Esophagus squamous epithelium (tissue), 4 donors: ENCODE measurements at regions not wholly inside any gene's neighbourhood (a gene's known extent, or its start where the extent isn't known, plus 50 kb on each side); places are given as distances from the start of the nearest gene placed in this dataset.

Source experiments
- POLR2A ChIP-seq, 4 donors: fragments of 450-650 bp; IDR thresholded peaks; one replicate each; pipeline ENCODE4 v1.6.1; 2017; ENCODE audit warnings: antibody characterized with exemption in 4 of 4, mild to moderate bottlenecking in 4 of 4, moderate library complexity in 3 of 4
- TF ChIP-seq, protein P1 (sequence below), 6 experiments: fragments of 450-650 bp in 4 of 6; fragments of 200-600 bp in 2 of 6; sonication (generic) in 2 of 6; IDR thresholded peaks; one replicate each; pipeline ENCODE4 v1.5.1; 2016 to 2019; ENCODE audit warnings: antibody characterized with exemption in 6 of 6, mild to moderate bottlenecking in 4 of 6, moderate library complexity in 4 of 6

GRCh38 chr3:167110901-167111300 is 269.2 kb downstream of the ZBBX start:
- TF ChIP-seq, protein P1, sequence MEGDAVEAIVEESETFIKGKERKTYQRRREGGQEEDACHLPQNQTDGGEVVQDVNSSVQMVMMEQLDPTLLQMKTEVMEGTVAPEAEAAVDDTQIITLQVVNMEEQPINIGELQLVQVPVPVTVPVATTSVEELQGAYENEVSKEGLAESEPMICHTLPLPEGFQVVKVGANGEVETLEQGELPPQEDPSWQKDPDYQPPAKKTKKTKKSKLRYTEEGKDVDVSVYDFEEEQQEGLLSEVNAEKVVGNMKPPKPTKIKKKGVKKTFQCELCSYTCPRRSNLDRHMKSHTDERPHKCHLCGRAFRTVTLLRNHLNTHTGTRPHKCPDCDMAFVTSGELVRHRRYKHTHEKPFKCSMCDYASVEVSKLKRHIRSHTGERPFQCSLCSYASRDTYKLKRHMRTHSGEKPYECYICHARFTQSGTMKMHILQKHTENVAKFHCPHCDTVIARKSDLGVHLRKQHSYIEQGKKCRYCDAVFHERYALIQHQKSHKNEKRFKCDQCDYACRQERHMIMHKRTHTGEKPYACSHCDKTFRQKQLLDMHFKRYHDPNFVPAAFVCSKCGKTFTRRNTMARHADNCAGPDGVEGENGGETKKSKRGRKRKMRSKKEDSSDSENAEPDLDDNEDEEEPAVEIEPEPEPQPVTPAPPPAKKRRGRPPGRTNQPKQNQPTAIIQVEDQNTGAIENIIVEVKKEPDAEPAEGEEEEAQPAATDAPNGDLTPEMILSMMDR (IDR thresholded peaks at IDR 0.05), result no peak
- TF ChIP-seq POLR2A (IDR thresholded peaks at IDR 0.05), result no peak
